HEK293 (cell line): ENCODE measurements at regions not wholly inside any gene's neighbourhood (a gene's known extent, or its start where the extent isn't known, plus 50 kb on each side); places are given as distances from the start of the nearest gene placed in this dataset.

ENCODE experiments used
- CTCF ChIA-PET: fragments of 350-600 bp; formaldehyde crosslinking; extraction: SDS; loops from one replicate; lab custom pipeline; 2021; ENCODE audit warnings: antibody characterized with exemption; lab: Yijun Ruan, JAX
- POLR2A ChIA-PET: fragments of 300-600 bp; formaldehyde crosslinking; extraction: SDS; loops from one replicate; lab custom pipeline; 2020; ENCODE audit warnings: antibody characterized with exemption, inconsistent platforms; lab: Yijun Ruan, JAX
- H3K27ac ChIP-seq: fragments of 200-500 bp; sonication (Bioruptor generic); 2 replicates; pipeline ENCODE4 v1.5.1; 2014; ENCODE audit warnings: low read depth, low read length, control low read depth, inconsistent platforms; ENCODE audit errors: extremely low read depth
- H3K36me3 ChIP-seq, 2 experiments: fragments of 200-500 bp in 1 of 2; sonication (Bioruptor generic) in 1 of 2; 1 replicate in 1 of 2; 2 replicates in 1 of 2; pipeline ENCODE4 v1.5.1; 2014 to 2017; ENCODE audit warnings: inconsistent platforms in 2 of 2, low read length in 2 of 2; ENCODE audit not compliant: control insufficient read depth in 2 of 2, insufficient read depth in 1 of 2
- H3K4me1 ChIP-seq: fragments of 200-500 bp; sonication (Bioruptor generic); 2 replicates; pipeline ENCODE4 v1.5.1; 2014; ENCODE audit warnings: mild to moderate bottlenecking, low read length, inconsistent platforms; ENCODE audit not compliant: control insufficient read depth, insufficient read depth
- H3K4me3 ChIP-seq: 2 replicates; pipeline ENCODE4 v1.5.1; 2011; ENCODE audit warnings: low read depth, mild to moderate bottlenecking, control low read depth, low read length, moderate library complexity
- H3K9me3 ChIP-seq: fragments of 200-500 bp; sonication (Bioruptor generic); 2 replicates; pipeline ENCODE4 v1.5.1; 2014; ENCODE audit warnings: low read depth, low read length, inconsistent platforms; ENCODE audit not compliant: control insufficient read depth, insufficient read depth
- ELK4 ChIP-seq: IDR thresholded peaks from 2 replicates; pipeline ENCODE4 v1.6.1; 2011; ENCODE audit warnings: mild to moderate bottlenecking, low read depth, low read length, borderline replicate concordance
- GLIS2 ChIP-seq: fragments of 450-650 bp; formaldehyde crosslinking; IDR thresholded peaks from 2 replicates; pipeline ENCODE4 v1.5.1; 2016; ENCODE audit warnings: missing biosample characterization, missing genetic modification characterization
- HOXD13 ChIP-seq: sonication (generic); formaldehyde crosslinking; IDR thresholded peaks from 2 replicates; pipeline ENCODE4 v1.8.0; 2022; ENCODE audit warnings: missing genetic modification reagents, borderline replicate concordance
- KLF10 ChIP-seq: fragments of 450-650 bp; IDR thresholded peaks from 2 replicates; pipeline ENCODE4 v1.5.1; 2018; ENCODE audit warnings: missing biosample characterization, mild to moderate bottlenecking, missing genetic modification characterization
- PRDM10 ChIP-seq: fragments of 450-650 bp; formaldehyde crosslinking; IDR thresholded peaks from 2 replicates; pipeline ENCODE4 v1.5.1; 2016; ENCODE audit warnings: missing biosample characterization, missing genetic modification characterization
- REST ChIP-seq: fragments of 450-650 bp; formaldehyde crosslinking; IDR thresholded peaks from 2 replicates; pipeline ENCODE4 v1.5.1; 2016; ENCODE audit warnings: missing biosample characterization, missing genetic modification characterization
- YY1 ChIP-seq: fragments of 450-650 bp; formaldehyde crosslinking; IDR thresholded peaks from 2 replicates; pipeline ENCODE4 v1.5.1; 2018; ENCODE audit warnings: missing biosample characterization, missing genetic modification characterization
- ZNF112 ChIP-seq: fragments of 450-650 bp; formaldehyde crosslinking; IDR thresholded peaks from 2 replicates; pipeline ENCODE4 v1.5.0; 2017; ENCODE audit warnings: missing biosample characterization, missing genetic modification characterization
- ZNF121 ChIP-seq: fragments of 450-650 bp; formaldehyde crosslinking; IDR thresholded peaks from 2 replicates; pipeline ENCODE4 v1.5.1; 2016; ENCODE audit warnings: missing biosample characterization, missing genetic modification characterization
- ZNF140 ChIP-seq: fragments of 450-650 bp; formaldehyde crosslinking; IDR thresholded peaks from 2 replicates; pipeline ENCODE4 v1.5.1; 2016; ENCODE audit warnings: missing biosample characterization, missing genetic modification characterization
- ZNF174 ChIP-seq: fragments of 450-650 bp; formaldehyde crosslinking; IDR thresholded peaks from 2 replicates; pipeline ENCODE4 v1.5.0; 2017; ENCODE audit warnings: missing biosample characterization, mild to moderate bottlenecking, missing genetic modification characterization
- ZNF175 ChIP-seq: fragments of 450-650 bp; formaldehyde crosslinking; IDR thresholded peaks from 2 replicates; pipeline ENCODE4 v1.5.1; 2016; ENCODE audit warnings: missing biosample characterization, missing genetic modification characterization
- ZNF184 ChIP-seq: fragments of 450-650 bp; IDR thresholded peaks from 2 replicates; pipeline ENCODE4 v1.5.1; 2018; ENCODE audit warnings: missing biosample characterization, mild to moderate bottlenecking, missing genetic modification characterization
- ZNF239 ChIP-seq: fragments of 450-650 bp; formaldehyde crosslinking; IDR thresholded peaks from 2 replicates; pipeline ENCODE4 v1.5.1; 2016; ENCODE audit warnings: missing biosample characterization, missing genetic modification characterization
- ZNF248 ChIP-seq: fragments of 450-650 bp; formaldehyde crosslinking; IDR thresholded peaks from 2 replicates; pipeline ENCODE4 v1.5.1; 2017; ENCODE audit warnings: missing biosample characterization, missing genetic modification characterization
- ZNF292 ChIP-seq: fragments of 450-650 bp; formaldehyde crosslinking; IDR thresholded peaks from 2 replicates; pipeline ENCODE4 v1.5.1; 2016; ENCODE audit warnings: low read depth, missing biosample characterization, missing genetic modification characterization, borderline replicate concordance
- ZNF404 ChIP-seq: fragments of 450-650 bp; formaldehyde crosslinking; IDR thresholded peaks from 2 replicates; pipeline ENCODE4 v1.5.1; 2017; ENCODE audit warnings: missing biosample characterization, missing genetic modification characterization
- ZNF544 ChIP-seq: fragments of 450-650 bp; formaldehyde crosslinking; IDR thresholded peaks from 2 replicates; pipeline ENCODE4 v1.5.0; 2017; ENCODE audit warnings: missing biosample characterization, missing genetic modification characterization
- ZNF596 ChIP-seq: fragments of 450-650 bp; IDR thresholded peaks from 2 replicates; pipeline ENCODE4 v1.5.0; 2018; ENCODE audit warnings: missing biosample characterization, mild to moderate bottlenecking, missing genetic modification characterization, moderate library complexity
- ZNF621 ChIP-seq: fragments of 450-650 bp; formaldehyde crosslinking; IDR thresholded peaks from 2 replicates; pipeline ENCODE4 v1.5.1; 2017; ENCODE audit warnings: missing biosample characterization, missing genetic modification characterization
- ZNF629 ChIP-seq: fragments of 450-650 bp; formaldehyde crosslinking; IDR thresholded peaks from 2 replicates; pipeline ENCODE4 v1.5.1; 2017; ENCODE audit warnings: missing biosample characterization, missing genetic modification characterization
- ZNF660 ChIP-seq: fragments of 450-650 bp; IDR thresholded peaks from 2 replicates; pipeline ENCODE4 v1.5.1; 2018; ENCODE audit warnings: missing biosample characterization, mild to moderate bottlenecking, missing genetic modification characterization
- ZNF747 ChIP-seq: fragments of 450-650 bp; formaldehyde crosslinking; IDR thresholded peaks from 2 replicates; pipeline ENCODE4 v1.5.1; 2016; ENCODE audit warnings: missing biosample characterization, missing genetic modification characterization
- ZNF76 ChIP-seq: fragments of 450-650 bp; formaldehyde crosslinking; IDR thresholded peaks from 2 replicates; pipeline ENCODE4; 2016; ENCODE audit warnings: low read depth, missing biosample characterization, missing genetic modification characterization, borderline replicate concordance
- ZNF837 ChIP-seq: fragments of 450-650 bp; formaldehyde crosslinking; IDR thresholded peaks from 2 replicates; pipeline ENCODE4 v1.5.1; 2016; ENCODE audit warnings: missing biosample characterization, missing genetic modification characterization
- ZSCAN30 ChIP-seq: fragments of 450-650 bp; IDR thresholded peaks from 2 replicates; pipeline ENCODE4 v1.5.1; 2018; ENCODE audit warnings: missing biosample characterization, mild to moderate bottlenecking, missing genetic modification characterization, moderate library complexity
- ZXDB ChIP-seq: fragments of 450-650 bp; formaldehyde crosslinking; IDR thresholded peaks from 2 replicates; pipeline ENCODE4 v1.5.1; 2016; ENCODE audit warnings: missing biosample characterization, missing genetic modification characterization

- TF ChIP-seq ELK4 (no peak), ZNF248 (tag by site-specific recombination) (no peak), ZNF596 (tag by site-specific recombination) (no peak), GLIS2 (tag by site-specific recombination) (no peak), ZNF837 (tag by site-specific recombination) (no peak), ZNF660 (tag by site-specific recombination) (no peak), YY1 (no peak), ZSCAN30 (no peak)
These were observed 70.5 kb upstream of the ATP2C1 start (continued) for GRCh38 chr3:130823241-130823884.

- TF ChIP-seq REST (tag by site-specific recombination) (no peak), KLF10 (tag by site-specific recombination) (no peak), ZNF76 (tag by site-specific recombination) (no peak), ZNF239 (tag by site-specific recombination) (no peak), ZNF544 (tag by site-specific recombination) (no peak), ZNF747 (tag by site-specific recombination) (no peak), ZXDB (no peak), ZNF140 (tag by site-specific recombination) (no peak), ZNF184 (no peak), ZNF175 (no peak)
- TF ChIP-seq, all 188 proteins: peak for 0
- H3K4me3 ChIP-seq, result no peak overlapping the region
- no peaks in the 10 kb centered on the region for H3K9me3 ChIP-seq
- ChIA-PET POLR2A (no interaction called here), CTCF (interaction anchor here (0.6 kb wide), 1 partner anchor 282 kb away, joined by 6 read pairs; no protein-coding TSS in a partner anchor)
- H3K27ac ChIP-seq, result no peak overlapping the region
- no peaks in the 10 kb centered on the region for H3K36me3 ChIP-seq
- H3K4me1 ChIP-seq, result no peaks in the 10 kb centered on the region
These were observed 69.9 kb upstream of the ATP2C1 start for GRCh38 chr3:130823996-130824395.

GRCh38 chr3:130825762-130826299 is 68.1 kb upstream of the ATP2C1 start:
- no peak overlapping the region for H3K27ac ChIP-seq
- H3K4me3 ChIP-seq, result no peak overlapping the region
- POLR2A ChIA-PET, result no interaction called here
- no peaks in the 10 kb centered on the region for H3K4me1 ChIP-seq
- H3K9me3 ChIP-seq, result no peaks in the 10 kb centered on the region
- H3K36me3 ChIP-seq, result no peaks in the 10 kb centered on the region
- CTCF ChIA-PET, result no interaction called here
- TF ChIP-seq ZNF112 (tag by site-specific recombination) (no peak), ZNF629 (tag by site-specific recombination) (no peak), ZNF121 (tag by site-specific recombination) (no peak), ZNF292 (no peak), HOXD13 (CRISPR knock-in tag) (no peak), ZNF621 (tag by site-specific recombination) (no peak), ZNF174 (no peak), ZNF404 (tag by site-specific recombination) (no peak), PRDM10 (tag by site-specific recombination) (no peak)
